ENCODE measurements at regions not wholly inside any gene's neighbourhood (a gene's known extent, or its start where the extent isn't known, plus 50 kb on each side); places are given as distances from the start of the nearest gene placed in this dataset.

GRCh38 chr10:2188371-2188770, 451.0 kb upstream of the ADARB2 start:
- DNase-seq, result no peak
- no peak overlapping the region for H3K9ac ChIP-seq (ENCODE audit: low read depth, low read length)
- no peaks in the 10 kb centered on the region for H3K27me3 ChIP-seq (ENCODE audit: control insufficient read depth, insufficient read depth, low read length)
- H3K27ac ChIP-seq (ENCODE audit: insufficient read depth, low read length), result no peak overlapping the region
- H3K23ac ChIP-seq (ENCODE audit: low read depth, low read length), result no peak overlapping the region
- ChIA-PET POLR2A (ENCODE audit: unreplicated experiment) (no interaction called here), CTCF (no interaction called here)
- no TSS peak for BruUV-seq (replicated peaks)
- H4K5ac ChIP-seq (ENCODE audit: low read depth, low read length), result no peak overlapping the region
- no peak overlapping the region for H3K14ac ChIP-seq (replicated peaks; ENCODE audit: low read depth, low read length)
- H2BK15ac ChIP-seq (ENCODE audit: low read depth, low read length), result no peak overlapping the region
- H3K56ac ChIP-seq (ENCODE audit: extremely low read depth, insufficient read depth, low read length), result no peak overlapping the region
- H3K4ac ChIP-seq (ENCODE audit: low read depth, low read length), result no peak overlapping the region
- peaks cover 23% of the 10 kb centered on the region for H3K9me3 ChIP-seq (ENCODE audit: control insufficient read depth, insufficient read depth, low read length)
- no peak overlapping the region for H2BK120ac ChIP-seq (ENCODE audit: low read depth, low read length)
- no peaks in the 10 kb centered on the region for H3K9me1 ChIP-seq (ENCODE audit: insufficient read depth, low read length)
- H2AK9ac ChIP-seq (replicated peaks; ENCODE audit: low read depth, low read length, poor library complexity), result no peak overlapping the region
- WGBS, 2 experiments (ENCODE audit: extremely low coverage in 2 of 2, insufficient read length in 1 of 2), result no CpG with 5 or more reads among the region's 4 CpGs
- no peak overlapping the region for H3K18ac ChIP-seq (ENCODE audit: low read depth, low read length)
- no peak overlapping the region for H3K4me2 ChIP-seq (ENCODE audit: low read depth, low read length)
- H4K8ac ChIP-seq (ENCODE audit: low read depth in 2 of 2, low read length in 2 of 2), result no peak overlapping the region
- H2AK5ac ChIP-seq (ENCODE audit: low read depth, low read length), result no peak overlapping the region
- H2BK5ac ChIP-seq (ENCODE audit: low read depth, low read length, poor library complexity, severe bottlenecking), result no peak overlapping the region
- intact Hi-C loops (cut with micrococcal nuclease), result no loop called here
- H2BK20ac ChIP-seq (ENCODE audit: low read depth, low read length), result no peak overlapping the region
- H4K20me1 ChIP-seq (ENCODE audit: insufficient read depth, low read length), result no peaks in the 10 kb centered on the region
- no peaks in the 10 kb centered on the region for H3K36me3 ChIP-seq (ENCODE audit: control insufficient read depth, insufficient read depth, low read length)
- dilution Hi-C loops (cut with HindIII; ENCODE audit: low sequenced_read_pairs, unreplicated experiment), result no loop called here
- in situ Hi-C loops (cut with MboI; ENCODE audit: low sequenced_read_pairs), result no loop called here
- no peaks in the 10 kb centered on the region for H3K4me1 ChIP-seq (ENCODE audit: control insufficient read depth, insufficient read depth, low read length)
- no peak overlapping the region for H3K4me3 ChIP-seq (ENCODE audit: insufficient read depth, low read depth, low read length)
- no peak overlapping the region for H2AFZ ChIP-seq (replicated peaks; ENCODE audit: low read length, poor library complexity)
- no peak for ATAC-seq (ENCODE audit: low read depth)
- no peaks in the 10 kb centered on the region for H3K79me1 ChIP-seq (ENCODE audit: low read depth in 1 of 2, low read length in 2 of 2)
- TF ChIP-seq ELK1 (IDR thresholded peaks at IDR 0.05; ENCODE audit: borderline replicate concordance, low read depth, low read length), result no peak
- no peak for TF ChIP-seq RCOR1 (IDR thresholded peaks at IDR 0.05; ENCODE audit: insufficient replicate concordance, low read length)
- TF ChIP-seq MAZ (IDR thresholded peaks at IDR 0.05; ENCODE audit: borderline replicate concordance, low read depth, low read length), result no peak
- TF ChIP-seq NFE2L2 (IDR thresholded peaks at IDR 0.05; ENCODE audit: low read depth, low read length), result no peak
- no peak for TF ChIP-seq SMC3 (IDR thresholded peaks at IDR 0.05; ENCODE audit: low read depth, low read length)
- no peak overlapping the region for H4K91ac ChIP-seq (ENCODE audit: insufficient read depth, low read depth, low read length)
